SK-N-SH (cell line): ENCODE measurements at regions not wholly inside any gene's neighbourhood (a gene's known extent, or its start where the extent isn't known, plus 50 kb on each side); places are given as distances from the start of the nearest gene placed in this dataset.

Experiments used
- CTCF ChIA-PET: fragments of 300-600, 350-600 bp; formaldehyde crosslinking; extraction: SDS; loops from one replicate; lab custom pipeline; 2021; lab: Yijun Ruan, JAX
- POLR2A ChIA-PET: fragments of 350-600 bp; sonication (Branson Sonifier 250); formaldehyde crosslinking; extraction: SDS; loops from one replicate; lab custom pipeline; 2020; ENCODE audit warnings: antibody characterized with exemption, inconsistent platforms; lab: Yijun Ruan, JAX
- DNase-seq: peaks from one replicate; pipeline ENCODE4 v3.0.0; 2012
- H2AFZ ChIP-seq: fragments of 200-600 bp; sonication (generic); 2 replicates; pipeline ENCODE4 v1.8.1; 2016; ENCODE audit warnings: antibody characterized with exemption, mild to moderate bottlenecking, low read depth
- H3F3A ChIP-seq: fragments of 200-600 bp; sonication (generic); replicated peaks from 2 replicates; pipeline ENCODE3; 2016; ENCODE audit warnings: antibody characterized with exemption, mild to moderate bottlenecking; ENCODE audit not compliant: insufficient read depth
- H3K27ac ChIP-seq, 2 experiments: fragments of 200-500 bp in 1 of 2; fragments of 200-600 bp in 1 of 2; sonication (Bioruptor generic) in 1 of 2; sonication (generic), shearing (Covaris generic) in 1 of 2; 2 replicates each; pipeline versions ENCODE4 v1.5.1 to v1.6.1; 2014 to 2016; ENCODE audit warnings: low read depth in 2 of 2, inconsistent platforms in 1 of 2, low read length in 1 of 2, mild to moderate bottlenecking in 1 of 2, mixed read lengths in 1 of 2
- H3K27me3 ChIP-seq: fragments of 200-600 bp; sonication (generic), shearing (Covaris generic); 2 replicates; pipeline ENCODE4 v1.6.1; 2016; ENCODE audit warnings: mixed run types; ENCODE audit not compliant: insufficient read depth
- H3K36me3 ChIP-seq, 2 experiments: fragments of 200-500 bp in 1 of 2; fragments of 200-600 bp in 1 of 2; sonication (Bioruptor generic) in 1 of 2; sonication (generic) in 1 of 2; replicated peaks in 1 of 2; 2 replicates each; pipeline versions ENCODE3 to v1.5.1; 2014 to 2016; ENCODE audit warnings: low read length in 1 of 2, mild to moderate bottlenecking in 1 of 2; ENCODE audit not compliant: insufficient read depth in 2 of 2, control insufficient read depth in 1 of 2
- H3K4me1 ChIP-seq, 2 experiments: fragments of 200-500 bp in 1 of 2; fragments of 200-600 bp in 1 of 2; sonication (Bioruptor generic) in 1 of 2; sonication (generic), shearing (Covaris generic) in 1 of 2; 2 replicates each; pipeline versions ENCODE4 v1.5.1 to v1.6.1; 2014 to 2016; ENCODE audit warnings: low read depth in 1 of 2, low read length in 1 of 2, mixed run types in 1 of 2; ENCODE audit not compliant: insufficient read depth in 2 of 2, control insufficient read depth in 1 of 2
- H3K4me2 ChIP-seq: fragments of 200-600 bp; sonication (generic), shearing (Covaris generic); 2 replicates; pipeline ENCODE4 v1.6.1; 2017; ENCODE audit warnings: mixed run types
- H3K4me3 ChIP-seq, 2 experiments: fragments of 200-500 bp in 1 of 2; fragments of 200-600 bp in 1 of 2; sonication (Bioruptor generic) in 1 of 2; sonication (generic), shearing (Covaris generic) in 1 of 2; 2 replicates each; pipeline versions ENCODE4 v1.5.1 to v1.8.1; 2014 to 2016; ENCODE audit warnings: low read depth in 2 of 2, inconsistent platforms in 1 of 2, low read length in 1 of 2, mild to moderate bottlenecking in 1 of 2, mixed read lengths in 1 of 2, moderate library complexity in 1 of 2
- H3K79me2 ChIP-seq: fragments of 200-600 bp; sonication (generic); 2 replicates; pipeline ENCODE4 v1.8.1; 2017; ENCODE audit warnings: mild to moderate bottlenecking; ENCODE audit not compliant: insufficient read depth
- H3K9ac ChIP-seq: fragments of 200-600 bp; sonication (generic); 2 replicates; pipeline ENCODE4 v1.6.1; 2017; ENCODE audit warnings: mixed run types
- H3K9me2 ChIP-seq: fragments of 200-600 bp; sonication (generic); 2 replicates; pipeline ENCODE4 v1.6.1; 2017; ENCODE audit warnings: mixed run types
- H3K9me3 ChIP-seq: fragments of 200-600 bp; sonication (generic); 2 replicates; pipeline ENCODE4 v1.6.1; 2017; ENCODE audit warnings: mixed run types, mild to moderate bottlenecking, moderate library complexity
- H4K20me1 ChIP-seq: fragments of 200-600 bp; sonication (generic); 2 replicates; pipeline ENCODE4 v1.6.1; 2017; ENCODE audit warnings: mild to moderate bottlenecking, mixed run types; ENCODE audit not compliant: insufficient read depth
- ELF1 ChIP-seq: IDR thresholded peaks from 2 replicates; pipeline ENCODE4 v1.4.0; 2012
- EZH2phosphoT487 ChIP-seq: fragments of 200-600 bp; sonication (generic); IDR thresholded peaks from 2 replicates; pipeline ENCODE4 v1.6.1; 2017; ENCODE audit warnings: low read depth, mixed run types, mild to moderate bottlenecking, antibody characterized with exemption, moderate library complexity, borderline replicate concordance
- FOSL2 ChIP-seq: IDR thresholded peaks from 2 replicates; pipeline ENCODE4 v1.4.0; 2012; ENCODE audit warnings: low read depth, mild to moderate bottlenecking, moderate library complexity, borderline replicate concordance
- FOXM1 ChIP-seq: IDR thresholded peaks from 2 replicates; pipeline ENCODE4 v1.4.0; 2012; ENCODE audit warnings: low read depth, mild to moderate bottlenecking
- JUND ChIP-seq: IDR thresholded peaks from 2 replicates; pipeline ENCODE4 v1.4.0; 2012
- MEF2A ChIP-seq: IDR thresholded peaks from 2 replicates; pipeline ENCODE4 v1.4.0; 2012; ENCODE audit warnings: low read depth, borderline replicate concordance
- MXI1 ChIP-seq: IDR thresholded peaks from 2 replicates; pipeline ENCODE4 v1.6.1; 2012; ENCODE audit warnings: mild to moderate bottlenecking, low read depth, low read length, improper control_type of control experiment
- NRF1 ChIP-seq: IDR thresholded peaks from 2 replicates; pipeline ENCODE4 v1.6.1; 2012; ENCODE audit warnings: low read depth, mild to moderate bottlenecking, low read length
- POLR2AphosphoS5 ChIP-seq: IDR thresholded peaks from 2 replicates; pipeline ENCODE4 v1.6.1; 2012; ENCODE audit warnings: low read depth, low read length
- RAD21 ChIP-seq: IDR thresholded peaks from 2 replicates; pipeline ENCODE4 v1.6.1; 2012; ENCODE audit warnings: mild to moderate bottlenecking, low read length
- RFX5 ChIP-seq: IDR thresholded peaks from 2 replicates; pipeline ENCODE4 v1.6.1; 2012; ENCODE audit warnings: mild to moderate bottlenecking, improper control_type of control experiment, low read length
- RXRA ChIP-seq: IDR thresholded peaks from 2 replicates; pipeline ENCODE4 v1.4.0; 2012; ENCODE audit warnings: low read depth, mild to moderate bottlenecking, borderline replicate concordance
- SIN3A ChIP-seq: IDR thresholded peaks from 2 replicates; pipeline ENCODE4 v1.6.1; 2012; ENCODE audit warnings: low read depth, mild to moderate bottlenecking, low read length, moderate library complexity, borderline replicate concordance
- TEAD4 ChIP-seq: IDR thresholded peaks from 2 replicates; pipeline ENCODE4 v1.4.0; 2012; ENCODE audit warnings: mild to moderate bottlenecking, borderline replicate concordance; ENCODE audit not compliant: insufficient read depth
- YY1 ChIP-seq: IDR thresholded peaks from 2 replicates; pipeline ENCODE4 v1.4.0; 2012; ENCODE audit warnings: low read depth, mild to moderate bottlenecking
- WGBS: methylation state at CpG from one replicate; pipeline ENCODE4 v1.1.6; 2017; ENCODE audit warnings: low lambda C conversion rate; 5-methylcytosine and 5-hydroxymethylcytosine counted together
- TF ChIP-seq, protein P1 (sequence below): IDR thresholded peaks from 2 replicates; pipeline ENCODE4 v1.6.1; 2012; ENCODE audit warnings: mild to moderate bottlenecking, low read depth, low read length, moderate library complexity
- TF ChIP-seq, protein P2 (sequence below): IDR thresholded peaks from 2 replicates; pipeline ENCODE4 v1.4.0; 2012; ENCODE audit warnings: low read depth

GRCh38 chr14:83899706-83900105 is 1630.2 kb upstream of the FLRT2 start:
- no peak overlapping the region for H3K4me2 ChIP-seq
- no peaks in the 10 kb centered on the region for H3K9me2 ChIP-seq
- H4K20me1 ChIP-seq: no peaks in the 10 kb centered on the region
- no peak overlapping the region for H3K4me3 ChIP-seq
- no peak for DNase-seq
- H3K36me3 ChIP-seq: no peaks in the 10 kb centered on the region
- ChIA-PET POLR2A (no interaction called here), CTCF (interaction anchor here (1.2 to 1.5 kb wide), 2 partner anchors 9 to 28 kb away, joined by 4 to 5 read pairs; no protein-coding TSS in a partner anchor)
- H2AFZ ChIP-seq: no peak overlapping the region
- 1% methylated on average over 3 of the region's 3 CpGs for WGBS
- H3K79me2 ChIP-seq: no peaks in the 10 kb centered on the region
- TF ChIP-seq MEF2A (no peak), SIN3A (no peak), MXI1 (no peak), JUND (no peak), YY1 (no peak), FOXM1 (no peak), ELF1 (no peak), RAD21 (no peak), RXRA (no peak)
- TF ChIP-seq, protein P1, sequence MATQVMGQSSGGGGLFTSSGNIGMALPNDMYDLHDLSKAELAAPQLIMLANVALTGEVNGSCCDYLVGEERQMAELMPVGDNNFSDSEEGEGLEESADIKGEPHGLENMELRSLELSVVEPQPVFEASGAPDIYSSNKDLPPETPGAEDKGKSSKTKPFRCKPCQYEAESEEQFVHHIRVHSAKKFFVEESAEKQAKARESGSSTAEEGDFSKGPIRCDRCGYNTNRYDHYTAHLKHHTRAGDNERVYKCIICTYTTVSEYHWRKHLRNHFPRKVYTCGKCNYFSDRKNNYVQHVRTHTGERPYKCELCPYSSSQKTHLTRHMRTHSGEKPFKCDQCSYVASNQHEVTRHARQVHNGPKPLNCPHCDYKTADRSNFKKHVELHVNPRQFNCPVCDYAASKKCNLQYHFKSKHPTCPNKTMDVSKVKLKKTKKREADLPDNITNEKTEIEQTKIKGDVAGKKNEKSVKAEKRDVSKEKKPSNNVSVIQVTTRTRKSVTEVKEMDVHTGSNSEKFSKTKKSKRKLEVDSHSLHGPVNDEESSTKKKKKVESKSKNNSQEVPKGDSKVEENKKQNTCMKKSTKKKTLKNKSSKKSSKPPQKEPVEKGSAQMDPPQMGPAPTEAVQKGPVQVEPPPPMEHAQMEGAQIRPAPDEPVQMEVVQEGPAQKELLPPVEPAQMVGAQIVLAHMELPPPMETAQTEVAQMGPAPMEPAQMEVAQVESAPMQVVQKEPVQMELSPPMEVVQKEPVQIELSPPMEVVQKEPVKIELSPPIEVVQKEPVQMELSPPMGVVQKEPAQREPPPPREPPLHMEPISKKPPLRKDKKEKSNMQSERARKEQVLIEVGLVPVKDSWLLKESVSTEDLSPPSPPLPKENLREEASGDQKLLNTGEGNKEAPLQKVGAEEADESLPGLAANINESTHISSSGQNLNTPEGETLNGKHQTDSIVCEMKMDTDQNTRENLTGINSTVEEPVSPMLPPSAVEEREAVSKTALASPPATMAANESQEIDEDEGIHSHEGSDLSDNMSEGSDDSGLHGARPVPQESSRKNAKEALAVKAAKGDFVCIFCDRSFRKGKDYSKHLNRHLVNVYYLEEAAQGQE: no peak
- H3K27ac ChIP-seq: no peak overlapping the region
- H3K4me1 ChIP-seq: no peaks in the 10 kb centered on the region
- no peaks in the 10 kb centered on the region for H3K27me3 ChIP-seq
- H3K9me3 ChIP-seq: no peaks in the 10 kb centered on the region
- H3F3A ChIP-seq: no peaks in the 10 kb centered on the region
- no peak overlapping the region for H3K9ac ChIP-seq

DNA sequence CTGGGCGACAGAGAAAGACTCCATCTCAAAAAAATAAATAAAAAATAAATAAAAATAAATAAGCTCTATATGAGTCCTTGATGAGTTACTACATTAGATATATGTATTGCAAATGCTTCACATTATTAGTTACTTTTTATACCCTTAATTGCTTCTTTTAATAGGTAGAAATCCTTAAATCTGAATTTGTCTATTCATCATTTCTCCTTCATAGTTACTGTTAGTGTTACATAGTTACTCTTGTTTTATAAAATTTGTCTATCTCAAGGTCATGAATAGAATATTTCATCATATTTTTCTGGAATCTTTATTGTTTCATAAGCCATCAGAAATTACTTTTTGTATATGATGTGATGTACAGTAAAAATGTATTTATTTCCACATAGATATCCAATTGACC is 1624.8 kb upstream of the FLRT2 start:
- no peaks in the 10 kb centered on the region for H3K36me3 ChIP-seq
- no peak for DNase-seq
- ChIA-PET POLR2A (no interaction called here), CTCF (no interaction called here)
- WGBS: 6% methylated on average over 1 of the region's 1 CpG
- TF ChIP-seq NRF1 (no peak), TEAD4 (no peak), POLR2AphosphoS5 (no peak), JUND (no peak), RFX5 (no peak), FOSL2 (no peak), EZH2phosphoT487 (no peak)
- TF ChIP-seq, protein P2, sequence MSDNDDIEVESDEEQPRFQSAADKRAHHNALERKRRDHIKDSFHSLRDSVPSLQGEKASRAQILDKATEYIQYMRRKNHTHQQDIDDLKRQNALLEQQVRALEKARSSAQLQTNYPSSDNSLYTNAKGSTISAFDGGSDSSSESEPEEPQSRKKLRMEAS: no peak
- TF ChIP-seq, protein P1: no peak
- H2AFZ ChIP-seq: no peak overlapping the region
- H3K27me3 ChIP-seq: no peaks in the 10 kb centered on the region
- no peak overlapping the region for H3K4me3 ChIP-seq
- no peaks in the 10 kb centered on the region for H4K20me1 ChIP-seq
- H3K9me2 ChIP-seq: no peaks in the 10 kb centered on the region
- no peaks in the 10 kb centered on the region for H3K9me3 ChIP-seq
- no peaks in the 10 kb centered on the region for H3F3A ChIP-seq
- no peak overlapping the region for H3K4me2 ChIP-seq
- no peaks in the 10 kb centered on the region for H3K4me1 ChIP-seq
- H3K9ac ChIP-seq: no peak overlapping the region
- H3K79me2 ChIP-seq: no peaks in the 10 kb centered on the region
- no peak overlapping the region for H3K27ac ChIP-seq
